ENCODE measurements at regions not wholly inside any gene's neighbourhood (a gene's known extent, or its start where the extent isn't known, plus 50 kb on each side); places are given as distances from the start of the nearest gene placed in this dataset.

GRCh38 chr5:66527478-66528035 lies 68.6 kb upstream of the MAST4 start:
- H3K36me3 ChIP-seq = no peaks in the 10 kb centered on the region
- Mint-ChIP-seq H3K36me3 (no peaks in the 10 kb centered on the region), H3K27me3 (ENCODE audit: insufficient read depth, low read depth) (no peaks in the 10 kb centered on the region), H3K4me1 (no peaks in the 10 kb centered on the region), H3K27ac (no peak overlapping the region), H3K4me3 (no peak overlapping the region), H3K9me3 (no peaks in the 10 kb centered on the region)
- H3K4me3 ChIP-seq = no peak overlapping the region
- H3K4me1 ChIP-seq = no peaks in the 10 kb centered on the region
- H3K9me3 ChIP-seq (ENCODE audit: low read depth) = no peaks in the 10 kb centered on the region
- TF ChIP-seq EZH2phosphoT487 (IDR thresholded peaks at IDR 0.05) (no peak), CTCF (IDR thresholded peaks at IDR 0.05) (no peak)
- H3K4me2 ChIP-seq = no peak overlapping the region
- H3K27me3 ChIP-seq = no peaks in the 10 kb centered on the region
- no peaks in the 10 kb centered on the region for H3K79me2 ChIP-seq (ENCODE audit: low read depth)
- H2AFZ ChIP-seq (replicated peaks) = no peak overlapping the region
- no peaks in the 10 kb centered on the region for H4K20me1 ChIP-seq (ENCODE audit: low read depth)
- H3K9ac ChIP-seq = no peak overlapping the region
- H3K27ac ChIP-seq = no peak overlapping the region
- peaks cover 6% of the 10 kb centered on the region for H3F3A ChIP-seq (ENCODE audit: low read depth)
- no peak for DNase-seq (ENCODE audit: low spot score)

- Histone ChIP-seq H3K9ac (no peak overlapping the region), H3K27me3 (no peaks in the 10 kb centered on the region), H2AFZ (replicated peaks) (no peak overlapping the region), H3K36me3 (no peaks in the 10 kb centered on the region), H3K27ac (no peak overlapping the region), H3F3A (ENCODE audit: low read depth) (no peaks in the 10 kb centered on the region), H3K4me1 (no peaks in the 10 kb centered on the region), H4K20me1 (ENCODE audit: low read depth) (no peaks in the 10 kb centered on the region), H3K79me2 (ENCODE audit: low read depth) (no peaks in the 10 kb centered on the region), H3K4me2 (no peak overlapping the region), H3K9me3 (ENCODE audit: low read depth) (no peaks in the 10 kb centered on the region), H3K4me3 (no peak overlapping the region)
- TF ChIP-seq CTCF (IDR thresholded peaks at IDR 0.05) (no peak), EZH2 (IDR thresholded peaks at IDR 0.05) (no peak), EZH2phosphoT487 (IDR thresholded peaks at IDR 0.05) (no peak)
- no peak for DNase-seq (ENCODE audit: low spot score)
- no peaks in the 10 kb centered on the region for H3K4me1 Mint-ChIP-seq
- H3K36me3 Mint-ChIP-seq = no peaks in the 10 kb centered on the region
- no peaks in the 10 kb centered on the region for H3K9me3 Mint-ChIP-seq
- H3K4me3 Mint-ChIP-seq = no peak overlapping the region
- H3K27ac Mint-ChIP-seq = no peak overlapping the region
- no peaks in the 10 kb centered on the region for H3K27me3 Mint-ChIP-seq (ENCODE audit: insufficient read depth, low read depth)
Measured at GRCh38 chr5:66529182-66529581, 67.0 kb upstream of the MAST4 start.

- Mint-ChIP-seq H3K4me3 (no peak overlapping the region), H3K9me3 (no peaks in the 10 kb centered on the region), H3K36me3 (no peaks in the 10 kb centered on the region), H3K27ac (no peak overlapping the region), H3K27me3 (ENCODE audit: insufficient read depth, low read depth) (no peaks in the 10 kb centered on the region), H3K4me1 (no peaks in the 10 kb centered on the region)
- H3K9ac ChIP-seq = no peak overlapping the region
- no peak overlapping the region for H3K4me2 ChIP-seq
- H3K79me2 ChIP-seq (ENCODE audit: low read depth) = no peaks in the 10 kb centered on the region
- H3K9me3 ChIP-seq (ENCODE audit: low read depth) = no peaks in the 10 kb centered on the region
- TF ChIP-seq CTCF (IDR thresholded peaks at IDR 0.05) (no peak), EZH2phosphoT487 (IDR thresholded peaks at IDR 0.05) (no peak), EZH2 (IDR thresholded peaks at IDR 0.05) (no peak)
- no peaks in the 10 kb centered on the region for H3K27me3 ChIP-seq
- H4K20me1 ChIP-seq (ENCODE audit: low read depth) = no peaks in the 10 kb centered on the region
- no peak overlapping the region for H3K27ac ChIP-seq
- no peaks in the 10 kb centered on the region for H3K4me1 ChIP-seq
- no peaks in the 10 kb centered on the region for H3K36me3 ChIP-seq
- no peak overlapping the region for H2AFZ ChIP-seq (replicated peaks)
- H3K4me3 ChIP-seq = no peak overlapping the region
- no peak for DNase-seq (ENCODE audit: low spot score)
- no peaks in the 10 kb centered on the region for H3F3A ChIP-seq (ENCODE audit: low read depth)
Measured at GRCh38 chr5:66529704-66530103, 66.5 kb upstream of the MAST4 start.

Measured in neural progenitor cell (in vitro differentiated cells).